ENCODE measurements at regions not wholly inside any gene's neighbourhood (a gene's known extent, or its start where the extent isn't known, plus 50 kb on each side); places are given as distances from the start of the nearest gene placed in this dataset.

DNA sequence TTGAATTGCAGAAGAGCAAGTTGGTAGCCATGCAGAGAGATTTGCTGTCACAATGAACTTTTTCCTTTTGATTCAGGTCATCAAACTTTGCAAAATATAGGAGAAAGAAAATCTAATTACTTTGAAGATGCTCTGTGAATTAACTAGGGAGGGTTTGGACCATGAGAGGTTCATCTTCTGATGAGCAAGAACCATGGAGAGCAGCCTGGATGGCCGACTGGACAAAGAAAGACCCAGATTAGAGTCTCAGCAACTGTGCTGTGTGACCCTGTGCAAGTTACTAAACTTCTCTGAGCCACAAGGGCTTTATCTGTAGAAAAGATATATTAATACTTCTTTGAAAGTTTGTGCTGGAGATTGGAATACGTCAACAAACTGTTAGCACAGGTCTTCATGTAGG, 122.6 kb upstream of the ADAMTS18 start:
- DNase-seq, result no peak
- Histone ChIP-seq H3K27ac (ENCODE audit: low read depth, low read length) (no peak overlapping the region), H3K4me1 (ENCODE audit: control insufficient read depth, insufficient read depth, low read length) (no peaks in the 10 kb centered on the region), H3K9ac (ENCODE audit: extremely low read depth, low read length, poor library complexity, severe bottlenecking) (no peak overlapping the region), H3K4me3 (ENCODE audit: low read length) (no peak overlapping the region), H3K36me3 (ENCODE audit: control insufficient read depth, insufficient read depth, low read length) (no peaks in the 10 kb centered on the region), H3K27me3 (ENCODE audit: control insufficient read depth, insufficient read depth, low read length, poor library complexity, severe bottlenecking) (no peaks in the 10 kb centered on the region), H3K9me3 (ENCODE audit: control insufficient read depth, low read length) (no peaks in the 10 kb centered on the region)
- Mint-ChIP-seq H3K4me3 (no peak overlapping the region), H3K27me3 (ENCODE audit: insufficient read depth) (no peaks in the 10 kb centered on the region), H3K4me1 (peaks cover 5% of the 10 kb centered on the region), H3K9me3 (no peaks in the 10 kb centered on the region), H3K27ac (no peak overlapping the region), H3K36me3 (ENCODE audit: low read depth) (no peaks in the 10 kb centered on the region)
- TF ChIP-seq, protein P1, sequence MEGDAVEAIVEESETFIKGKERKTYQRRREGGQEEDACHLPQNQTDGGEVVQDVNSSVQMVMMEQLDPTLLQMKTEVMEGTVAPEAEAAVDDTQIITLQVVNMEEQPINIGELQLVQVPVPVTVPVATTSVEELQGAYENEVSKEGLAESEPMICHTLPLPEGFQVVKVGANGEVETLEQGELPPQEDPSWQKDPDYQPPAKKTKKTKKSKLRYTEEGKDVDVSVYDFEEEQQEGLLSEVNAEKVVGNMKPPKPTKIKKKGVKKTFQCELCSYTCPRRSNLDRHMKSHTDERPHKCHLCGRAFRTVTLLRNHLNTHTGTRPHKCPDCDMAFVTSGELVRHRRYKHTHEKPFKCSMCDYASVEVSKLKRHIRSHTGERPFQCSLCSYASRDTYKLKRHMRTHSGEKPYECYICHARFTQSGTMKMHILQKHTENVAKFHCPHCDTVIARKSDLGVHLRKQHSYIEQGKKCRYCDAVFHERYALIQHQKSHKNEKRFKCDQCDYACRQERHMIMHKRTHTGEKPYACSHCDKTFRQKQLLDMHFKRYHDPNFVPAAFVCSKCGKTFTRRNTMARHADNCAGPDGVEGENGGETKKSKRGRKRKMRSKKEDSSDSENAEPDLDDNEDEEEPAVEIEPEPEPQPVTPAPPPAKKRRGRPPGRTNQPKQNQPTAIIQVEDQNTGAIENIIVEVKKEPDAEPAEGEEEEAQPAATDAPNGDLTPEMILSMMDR (conservative IDR thresholded peaks at IDR 0.05), result no peak
- WGBS, 2 experiments (ENCODE audit: insufficient coverage in 1 of 2, insufficient read length in 1 of 2), result 84 to 87% methylated on average over 2 of the region's 2 CpGs

DNA sequence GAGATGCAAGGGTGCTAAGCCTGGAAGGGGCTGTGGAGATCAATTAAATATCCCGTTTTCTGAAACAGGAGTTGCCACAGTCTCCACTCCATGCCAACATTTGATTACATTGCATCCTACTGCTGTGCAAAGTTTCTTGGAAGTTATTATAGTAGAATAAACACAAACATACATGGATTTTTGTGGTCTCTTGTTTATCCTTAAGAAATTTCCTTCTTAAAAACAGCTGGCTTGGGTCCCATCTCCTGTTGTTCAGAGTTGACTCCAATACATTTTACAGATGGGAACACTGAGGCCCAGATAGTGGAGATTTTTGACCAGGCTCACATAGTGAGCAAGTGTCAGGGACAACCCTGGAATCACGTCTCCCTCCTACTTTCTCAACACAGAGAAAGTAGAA, 124.0 kb upstream of the ADAMTS18 start:
- H3K9me3 ChIP-seq (ENCODE audit: control insufficient read depth, low read length), result no peaks in the 10 kb centered on the region
- H3K4me3 ChIP-seq (ENCODE audit: low read length), result no peak overlapping the region
- no peak overlapping the region for H3K27ac ChIP-seq (ENCODE audit: low read depth, low read length)
- no peaks in the 10 kb centered on the region for H3K36me3 ChIP-seq (ENCODE audit: control insufficient read depth, insufficient read depth, low read length)
- H3K27me3 ChIP-seq (ENCODE audit: control insufficient read depth, insufficient read depth, low read length, poor library complexity, severe bottlenecking), result no peaks in the 10 kb centered on the region
- Mint-ChIP-seq H3K36me3 (ENCODE audit: low read depth) (no peaks in the 10 kb centered on the region), H3K27me3 (ENCODE audit: insufficient read depth) (no peaks in the 10 kb centered on the region), H3K4me3 (no peak overlapping the region), H3K9me3 (no peaks in the 10 kb centered on the region), H3K27ac (no peak overlapping the region), H3K4me1 (no peaks in the 10 kb centered on the region)
- TF ChIP-seq, protein P1 (conservative IDR thresholded peaks at IDR 0.05), result no peak
- 93% methylated on average over 1 of the region's 2 CpGs; no CpG with 5 or more reads in 1 of the 2 experiments for WGBS, 2 experiments (ENCODE audit: insufficient coverage in 1 of 2, insufficient read length in 1 of 2)
- no peak for DNase-seq
- H3K4me1 ChIP-seq (ENCODE audit: control insufficient read depth, insufficient read depth, low read length), result no peaks in the 10 kb centered on the region
- no peak overlapping the region for H3K9ac ChIP-seq (ENCODE audit: extremely low read depth, low read length, poor library complexity, severe bottlenecking)

DNA sequence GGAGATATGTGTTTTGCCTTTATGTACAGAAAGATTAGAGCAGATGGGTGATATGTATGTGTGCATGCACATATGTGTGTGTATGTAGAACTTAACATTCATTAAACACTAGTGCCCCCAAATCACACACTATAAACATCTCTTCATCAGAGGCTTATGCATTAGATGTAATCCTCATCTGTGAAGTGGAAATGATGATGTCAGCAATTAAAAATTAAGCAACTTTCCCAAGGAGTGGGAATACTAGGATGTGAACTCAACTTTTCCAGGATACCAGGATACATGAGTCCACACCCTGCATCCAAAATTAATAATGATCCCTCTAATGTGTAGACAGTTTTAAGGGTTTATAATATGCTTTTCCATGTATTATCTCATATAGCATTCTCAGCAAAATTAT, 127.7 kb upstream of the ADAMTS18 start:
- no peak overlapping the region for H3K9ac ChIP-seq (ENCODE audit: extremely low read depth, low read length, poor library complexity, severe bottlenecking)
- H3K4me1 ChIP-seq (ENCODE audit: control insufficient read depth, insufficient read depth, low read length), result no peaks in the 10 kb centered on the region
- H3K27me3 Mint-ChIP-seq (ENCODE audit: insufficient read depth), result peaks cover 2% of the 10 kb centered on the region
- H3K4me3 Mint-ChIP-seq, result no peak overlapping the region
- H3K4me1 Mint-ChIP-seq, result no peaks in the 10 kb centered on the region
- DNase-seq, result no peak
- H3K27ac Mint-ChIP-seq, result no peak overlapping the region
- H3K4me3 ChIP-seq (ENCODE audit: low read length), result no peak overlapping the region
- TF ChIP-seq, protein P1 (conservative IDR thresholded peaks at IDR 0.05), result no peak
- H3K9me3 Mint-ChIP-seq, result no peaks in the 10 kb centered on the region
- H3K27ac ChIP-seq (ENCODE audit: low read depth, low read length), result no peak overlapping the region
- no peaks in the 10 kb centered on the region for H3K36me3 Mint-ChIP-seq (ENCODE audit: low read depth)
- no peaks in the 10 kb centered on the region for H3K9me3 ChIP-seq (ENCODE audit: control insufficient read depth, low read length)
- no peaks in the 10 kb centered on the region for H3K27me3 ChIP-seq (ENCODE audit: control insufficient read depth, insufficient read depth, low read length, poor library complexity, severe bottlenecking)
- no peaks in the 10 kb centered on the region for H3K36me3 ChIP-seq (ENCODE audit: control insufficient read depth, insufficient read depth, low read length)
